CD4-positive, alpha-beta T cell treated with Interleukin-6 at 100 ng/mL for 8 hours (primary cell): ENCODE measurements at regions not wholly inside any gene's neighbourhood (a gene's known extent, or its start where the extent isn't known, plus 50 kb on each side); places are given as distances from the start of the nearest gene placed in this dataset.

Experiments used
- DNase-seq: peaks from one replicate; pipeline ENCODE4 v3.0.0-alpha.2; 2020; ENCODE audit warnings: mixed read lengths, low spot score

- DNase-seq: no peak
These were observed 154.7 kb downstream of the KTN1 start for GRCh38 chr14:55734731-55735130.

GRCh38 chr14:55739967-55740648 is 160.1 kb downstream of the KTN1 start:
- DNase-seq: no peak

- no peak for DNase-seq
These were observed 160.6 kb downstream of the KTN1 start for GRCh38 chr14:55740649-55740989.

- DNase-seq: no peak
These were observed 161.2 kb downstream of the KTN1 start for GRCh38 chr14:55741240-55741639.

- no peak for DNase-seq
These were observed 163.5 kb downstream of the KTN1 start for GRCh38 chr14:55743551-55743950.

GRCh38 chr14:55744321-55744720 is 164.3 kb downstream of the KTN1 start:
- DNase-seq: no peak

GRCh38 chr14:55745906-55746305 is 165.9 kb downstream of the KTN1 start:
- no peak for DNase-seq

GRCh38 chr14:55746558-55746957 is 166.6 kb downstream of the KTN1 start:
- no peak for DNase-seq

GRCh38 chr14:55747186-55747585 is 167.2 kb downstream of the KTN1 start:
- DNase-seq: no peak

GRCh38 chr14:55749201-55749812 is 169.3 kb downstream of the KTN1 start:
- DNase-seq: no peak

GRCh38 chr14:55749946-55750345 is 169.9 kb downstream of the KTN1 start:
- no peak for DNase-seq

GRCh38 chr14:55752580-55753390 is 172.8 kb downstream of the KTN1 start:
- no peak for DNase-seq

GRCh38 chr14:55754471-55754870 is 174.5 kb downstream of the KTN1 start:
- no peak for DNase-seq

- DNase-seq: no peak
These were observed 174.9 kb downstream of the KTN1 start for GRCh38 chr14:55754871-55755270.

- no peak for DNase-seq
These were observed 176.1 kb downstream of the KTN1 start for GRCh38 chr14:55756078-55756477.

- DNase-seq: no peak
These were observed 176.6 kb downstream of the KTN1 start for GRCh38 chr14:55756557-55756956.

GRCh38 chr14:55758796-55759195 is 178.8 kb downstream of the KTN1 start:
- DNase-seq: no peak

GRCh38 chr14:55760789-55761566 is 181.0 kb downstream of the KTN1 start:
- no peak for DNase-seq

GRCh38 chr14:55761651-55762050 is 181.6 kb downstream of the KTN1 start:
- no peak for DNase-seq

GRCh38 chr14:55762595-55763232 is 182.7 kb downstream of the KTN1 start:
- DNase-seq: no peak

GRCh38 chr14:55764784-55765183 is 184.8 kb downstream of the KTN1 start:
- no peak for DNase-seq

- DNase-seq: no peak
These were observed 186.1 kb downstream of the KTN1 start for GRCh38 chr14:55766071-55766470.
